EL (cell line): ENCODE measurements at regions not wholly inside any gene's neighbourhood (a gene's known extent, or its start where the extent isn't known, plus 50 kb on each side); places are given as distances from the start of the nearest gene placed in this dataset.

ENCODE experiments used
- DNase-seq: peaks from one replicate; pipeline ENCODE4 v3.0.0-alpha.2; 2016

DNA sequence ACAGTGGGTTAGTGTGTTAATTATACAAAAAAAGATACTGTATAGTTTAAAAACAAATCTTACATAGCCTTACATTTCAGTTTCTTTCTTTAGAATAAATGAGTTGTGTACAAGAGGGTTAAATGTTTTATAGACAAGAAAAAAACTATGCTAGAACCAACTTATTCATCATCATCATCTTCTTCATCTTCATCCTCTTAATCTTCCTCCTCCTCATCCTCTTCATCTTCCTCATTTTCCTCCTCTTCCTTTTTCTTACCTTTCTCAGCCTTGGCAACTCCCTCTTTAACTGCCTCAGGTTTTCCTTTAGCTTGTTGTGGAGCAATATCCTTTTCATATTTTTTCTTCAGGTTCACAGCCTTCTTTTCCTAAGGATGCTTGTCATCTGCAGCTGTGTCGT, 53.7 kb downstream of the RPS12 start:
- DNase-seq: no peak

DNA sequence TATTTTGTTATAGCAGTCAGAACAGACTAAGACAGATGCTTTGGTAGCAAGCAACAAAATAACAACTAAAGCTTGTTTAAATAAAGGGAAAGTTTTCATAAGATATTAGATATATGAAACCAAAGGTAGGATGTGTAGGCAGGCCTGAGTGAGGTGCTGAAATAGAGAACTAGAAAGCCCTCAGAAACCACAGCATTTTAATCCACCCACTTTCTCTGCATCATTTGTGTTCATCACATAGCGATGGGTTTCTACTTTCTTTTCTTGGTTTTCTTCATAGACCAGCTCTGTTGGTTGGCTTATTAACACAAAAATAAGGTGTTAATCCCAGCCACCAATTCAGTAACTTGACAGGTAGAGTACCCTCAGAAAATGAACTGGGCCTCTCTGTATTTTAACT, 58.6 kb downstream of the RPS12 start:
- DNase-seq: no peak

DNA sequence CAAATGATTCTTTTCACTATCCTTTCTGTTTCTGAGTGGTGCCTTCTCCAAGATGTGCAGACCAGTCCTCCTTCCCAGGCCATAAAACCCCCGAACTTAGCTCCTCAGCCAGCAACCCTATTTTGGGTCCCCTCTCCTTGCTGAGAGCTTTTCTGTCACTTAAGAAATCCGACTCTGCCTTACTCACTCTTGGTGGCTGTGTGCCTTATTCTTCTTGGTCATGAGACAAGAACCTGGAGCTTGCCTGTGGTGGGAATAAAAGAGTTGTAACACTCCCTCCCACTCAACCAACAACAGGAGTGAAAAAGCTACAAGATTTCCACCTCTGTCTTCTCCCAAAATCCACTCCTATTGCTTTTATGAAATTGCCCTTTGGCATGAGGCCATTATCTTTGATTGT, 62.6 kb downstream of the RPS12 start:
- DNase-seq: no peak

DNA sequence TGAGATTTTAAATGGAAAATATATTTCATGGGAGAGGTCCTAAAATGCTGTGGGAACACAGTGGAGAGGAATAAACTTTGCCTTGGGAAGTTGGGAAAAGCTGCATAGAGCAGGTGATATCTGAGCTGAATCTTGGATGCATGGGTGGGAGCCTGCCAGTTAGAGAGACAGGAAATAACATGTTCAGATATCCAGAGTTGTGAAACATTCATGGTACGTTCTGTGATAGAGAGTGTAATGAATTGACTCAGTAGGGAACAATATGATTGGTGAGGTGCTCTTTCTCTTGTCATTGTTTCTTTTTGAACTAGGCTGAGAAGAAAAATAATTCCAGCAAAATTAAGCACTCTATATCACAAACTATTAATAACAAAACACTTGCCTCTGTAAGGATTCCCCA, 72.8 kb downstream of the RPS12 start:
- no peak for DNase-seq

DNA sequence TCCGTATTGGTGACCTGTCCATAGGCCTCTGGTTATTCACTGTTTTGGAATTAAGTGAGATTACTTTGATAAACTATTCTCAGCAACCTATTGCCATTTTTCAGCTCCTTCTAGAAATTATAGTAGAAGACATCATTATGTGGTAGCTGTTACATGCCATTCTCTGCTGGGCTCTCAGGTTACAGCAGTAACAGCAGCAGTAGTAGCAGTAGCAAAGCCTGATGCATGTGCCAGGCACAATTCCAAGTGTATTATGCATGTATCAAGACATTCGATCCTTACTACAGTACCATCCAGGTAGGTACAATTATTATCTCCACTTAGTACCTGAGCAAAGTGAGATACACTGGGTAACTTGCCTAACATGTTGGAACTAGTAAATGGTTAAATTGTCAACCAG, 74.3 kb downstream of the RPS12 start:
- DNase-seq: no peak

DNA sequence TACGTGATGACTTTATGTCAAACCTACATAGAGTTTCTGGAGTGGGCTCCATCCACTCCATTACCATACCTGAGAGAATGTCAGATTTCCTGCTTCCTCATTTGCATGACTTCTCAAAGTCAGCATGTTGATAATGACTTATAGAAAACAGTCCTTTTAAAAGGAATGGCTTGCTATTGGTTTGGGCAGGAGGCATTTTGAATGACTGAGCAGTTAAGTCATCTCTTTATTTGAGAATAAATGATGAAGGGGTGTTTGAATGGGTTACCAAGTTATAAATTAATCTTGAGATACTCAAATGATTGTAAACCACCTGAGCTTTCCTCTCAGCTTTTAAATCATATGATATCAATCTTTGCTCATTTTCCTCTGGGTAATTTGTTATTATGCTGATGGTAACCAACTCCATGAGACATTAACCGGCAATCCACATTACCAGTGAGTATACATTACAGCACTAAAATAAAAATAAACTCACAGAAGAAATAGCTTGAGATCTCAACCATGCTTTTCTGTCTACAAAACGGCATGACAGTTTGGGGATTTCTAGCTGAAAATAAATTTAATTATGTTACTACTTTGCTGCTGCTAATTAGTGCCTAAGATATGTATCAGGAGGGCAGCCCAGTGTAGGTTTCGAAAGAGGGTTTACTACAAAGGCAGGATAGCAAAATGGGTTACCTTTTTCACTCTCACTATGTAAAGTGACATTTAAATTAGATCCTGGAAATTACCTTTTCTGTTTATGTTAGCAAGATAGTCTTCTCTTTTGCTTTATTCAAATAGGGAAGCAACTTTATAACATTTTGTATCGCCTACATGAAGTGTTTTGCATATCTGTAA, 78.8 kb downstream of the RPS12 start:
- no peak for DNase-seq

DNA sequence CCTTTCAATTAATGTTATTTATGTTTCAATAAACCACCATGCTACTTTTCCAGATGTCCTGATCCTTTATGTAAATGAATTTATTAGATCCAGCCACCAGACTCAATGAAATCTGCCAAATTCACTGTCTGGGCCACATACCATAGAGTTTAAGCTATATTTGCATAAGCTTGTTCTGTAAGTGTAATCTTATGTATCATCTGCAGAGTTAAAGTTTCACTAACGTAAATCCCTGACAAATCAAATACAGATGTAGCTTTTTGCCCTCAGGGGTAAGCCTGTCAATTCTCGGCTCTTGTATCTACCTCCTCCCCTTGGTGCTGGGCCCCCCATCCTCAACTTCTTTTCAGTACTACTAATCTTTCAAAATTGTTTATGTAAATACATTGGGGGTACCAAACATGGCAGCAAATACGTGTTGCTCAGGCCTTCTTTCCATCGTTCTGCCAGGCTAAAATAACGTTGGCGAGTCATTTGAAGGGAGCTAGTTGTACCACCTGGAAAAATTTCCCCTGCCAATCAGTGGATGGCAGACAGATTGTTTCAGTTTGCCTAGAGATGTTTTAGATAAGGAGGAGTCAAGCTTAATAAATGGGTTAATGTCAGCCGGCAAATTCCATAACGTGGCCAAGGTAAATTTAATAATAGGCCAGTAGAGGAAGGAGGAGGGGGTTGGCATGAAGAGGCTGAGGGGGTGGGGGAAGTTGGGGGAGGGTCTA, 79.6 kb downstream of the RPS12 start:
- DNase-seq: no peak

DNA sequence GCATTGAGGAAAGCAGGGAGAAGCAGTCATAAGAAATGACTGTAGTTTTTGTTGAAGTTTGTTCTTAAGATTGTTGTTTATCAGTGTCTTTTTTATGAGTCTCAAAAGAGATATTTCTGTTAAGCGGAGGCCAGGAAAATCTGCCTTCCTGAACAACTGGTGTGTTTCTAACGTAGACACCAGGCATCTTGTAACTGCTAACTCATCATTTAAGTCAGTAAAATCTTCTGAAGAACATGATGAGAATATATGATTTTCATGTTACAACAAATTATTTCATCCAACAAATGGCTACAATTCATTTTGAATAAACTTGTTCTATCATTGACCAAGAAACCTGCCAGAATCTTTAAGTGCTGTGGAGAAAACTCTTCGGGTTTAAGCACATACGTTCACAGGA, 84.0 kb downstream of the RPS12 start:
- DNase-seq: no peak

DNA sequence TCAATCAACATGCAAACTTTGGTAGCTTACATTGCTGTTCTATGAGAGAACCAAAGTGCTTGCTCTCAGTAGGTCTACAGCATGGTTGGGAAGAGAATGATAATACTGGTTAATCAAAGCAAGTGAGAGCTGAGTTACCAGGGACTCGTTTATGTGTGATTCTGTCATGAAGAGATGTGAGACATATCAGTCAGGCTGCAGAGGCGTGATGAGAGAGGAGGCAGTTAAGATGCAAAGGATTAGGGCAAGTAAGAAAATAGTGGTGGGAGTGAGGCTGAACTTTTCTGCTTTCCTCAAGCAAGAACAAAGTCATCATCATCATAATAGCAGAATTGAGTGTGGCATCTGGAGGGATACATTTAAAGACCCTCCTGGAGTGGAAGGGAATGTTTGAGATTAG, 86.5 kb downstream of the RPS12 start:
- DNase-seq: no peak

DNA sequence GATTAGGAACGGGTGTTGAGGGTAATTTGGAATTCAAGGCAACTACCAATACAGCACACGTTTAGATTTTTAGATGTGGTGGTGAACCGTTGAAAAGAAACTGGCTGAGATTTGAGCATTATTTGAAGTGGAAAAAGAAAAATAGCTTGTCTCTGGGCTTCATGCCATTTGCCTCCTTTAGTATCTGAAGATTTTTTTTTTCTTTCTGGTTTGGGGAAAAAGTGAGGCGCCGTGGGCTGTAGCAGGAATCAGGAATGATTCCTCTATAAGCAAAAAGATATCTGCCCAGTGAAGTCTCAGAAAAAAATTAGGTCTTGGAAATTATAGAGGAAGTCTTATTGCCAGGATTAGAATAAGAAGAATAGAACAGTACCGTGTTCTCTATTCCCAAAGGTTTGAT, 88.5 kb downstream of the RPS12 start:
- DNase-seq: no peak

DNA sequence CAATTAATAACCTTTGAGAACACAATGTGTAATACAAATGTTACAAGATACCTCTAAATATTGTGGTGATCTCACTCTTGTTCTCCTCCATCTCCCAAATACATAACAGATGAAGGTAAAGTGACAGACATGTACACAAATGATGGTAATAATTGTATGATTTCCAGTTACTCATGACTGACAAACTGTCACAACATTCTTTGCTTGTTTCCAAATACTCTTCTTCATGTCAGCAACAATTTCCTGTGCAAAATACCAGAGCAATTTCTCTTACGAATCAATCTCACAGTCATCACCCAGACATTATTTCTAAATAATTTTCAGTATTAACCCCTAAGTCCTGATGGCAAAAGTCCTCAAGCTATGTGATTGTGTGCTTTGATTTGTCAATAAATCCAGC, 92.9 kb downstream of the RPS12 start:
- peak; percentile 8 for DNase-seq

DNA sequence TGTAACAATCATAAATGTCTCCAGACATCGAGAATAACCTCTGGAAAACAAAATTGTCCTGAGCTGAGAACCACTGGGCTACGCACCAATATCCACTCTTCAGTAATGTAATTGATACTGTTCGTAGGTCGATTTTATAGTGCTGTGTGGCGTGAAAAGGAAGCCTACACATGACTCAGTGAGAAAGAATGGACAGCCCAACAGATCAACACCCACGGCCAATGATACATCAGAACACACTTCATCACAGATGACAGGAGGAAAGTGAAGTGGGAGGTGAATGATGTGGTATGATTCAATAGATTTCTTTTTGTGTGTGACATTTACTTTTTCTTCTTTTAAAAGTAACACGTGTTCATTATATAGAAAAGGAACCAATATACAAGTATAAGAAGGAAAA, 93.5 kb downstream of the RPS12 start:
- DNase-seq: peak; percentile 80

DNA sequence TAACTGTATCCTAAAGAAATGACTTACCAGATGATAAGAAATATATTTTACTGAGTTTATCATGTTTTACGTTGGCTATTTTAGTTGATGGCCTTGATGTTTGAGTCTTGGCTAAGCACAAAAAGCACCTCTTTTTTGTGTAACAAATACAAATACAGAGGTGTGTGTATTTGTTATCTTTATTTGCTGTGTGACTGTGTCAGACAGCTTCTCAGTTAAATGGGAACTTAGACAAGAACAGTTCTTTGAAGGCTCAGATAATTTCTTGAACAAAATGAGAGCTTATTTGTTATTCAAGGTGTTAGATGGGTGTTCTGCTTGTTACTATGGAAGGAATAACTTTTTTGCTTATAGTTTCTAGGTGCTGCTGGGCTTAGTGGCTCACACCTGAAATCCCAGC, 95.4 kb downstream of the RPS12 start:
- no peak for DNase-seq

DNA sequence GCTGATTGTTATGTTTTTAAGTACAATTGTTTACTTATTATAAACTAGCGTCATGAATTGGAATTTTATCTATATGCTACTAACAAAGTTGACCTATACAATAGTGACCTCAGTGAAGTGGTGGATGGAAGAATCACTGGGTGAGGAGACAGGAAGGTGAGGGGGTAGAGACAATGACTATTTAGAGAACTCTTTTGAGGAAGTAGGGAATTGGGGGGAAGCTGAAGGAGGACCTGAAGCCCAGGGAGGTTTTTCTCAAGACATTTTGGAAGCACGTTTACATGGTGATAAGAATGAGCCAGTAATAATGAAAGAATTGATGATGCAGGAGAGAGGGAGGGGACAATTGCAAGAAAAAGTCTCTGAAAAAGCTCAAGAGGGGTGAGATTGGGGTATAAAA, 96.4 kb downstream of the RPS12 start:
- no peak for DNase-seq

DNA sequence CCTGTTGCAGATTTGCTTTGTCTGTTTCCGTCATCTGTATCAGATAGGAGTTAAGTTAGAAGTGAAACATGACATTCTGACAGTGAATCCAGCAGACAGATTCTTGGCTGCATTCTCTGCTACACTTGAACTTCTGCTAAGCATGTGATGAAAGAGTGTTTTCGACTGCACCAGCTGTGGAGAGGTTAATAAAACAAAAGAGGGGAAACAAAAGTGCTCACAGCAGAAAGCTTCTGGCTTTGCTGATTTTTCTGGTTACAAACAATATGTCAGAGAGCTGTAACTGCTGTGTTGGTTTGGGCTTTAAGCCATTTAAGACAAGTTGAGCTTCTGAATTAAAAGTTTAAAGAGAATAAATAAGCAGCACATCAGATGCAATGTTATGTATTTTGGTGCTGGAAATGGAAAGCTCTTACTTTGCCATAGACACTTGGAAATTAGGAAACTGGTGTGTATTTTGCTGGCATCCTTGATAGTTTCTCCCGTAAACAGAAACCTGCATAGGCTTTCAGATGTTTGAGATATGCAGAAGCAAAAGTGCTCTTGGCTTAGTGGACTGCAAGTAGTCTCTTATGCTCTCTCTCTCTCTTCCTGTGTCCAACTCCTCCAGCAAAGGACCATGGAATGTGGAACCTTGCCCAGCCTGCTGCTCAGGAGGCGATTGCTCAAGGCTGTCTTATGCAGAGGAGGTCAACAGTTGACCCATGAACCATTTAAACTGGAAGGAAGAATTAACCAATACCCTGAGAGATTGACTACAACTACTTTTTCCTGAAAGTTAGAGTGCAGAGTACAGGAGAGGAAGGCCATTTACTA, 104.9 kb downstream of the RPS12 start:
- DNase-seq: peak; percentile 90

DNA sequence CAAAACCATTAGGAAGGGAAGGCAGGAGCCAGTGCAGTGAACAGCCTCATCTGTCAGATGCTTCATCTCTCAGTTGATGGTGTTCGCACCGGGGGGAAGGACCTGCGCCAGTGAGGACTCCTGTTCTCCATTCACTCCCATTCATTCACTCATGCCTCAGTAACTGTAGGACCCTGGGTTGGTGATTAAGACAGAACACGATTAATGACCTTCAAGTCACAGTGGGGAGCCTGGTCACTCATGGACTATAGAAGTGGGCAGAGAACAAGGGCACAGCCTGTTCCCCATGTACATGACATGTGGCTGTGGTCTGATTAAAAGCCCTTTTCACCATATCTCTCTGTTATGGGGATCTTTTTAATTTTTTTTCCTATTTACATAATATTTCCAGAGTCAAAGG, 113.3 kb downstream of the RPS12 start:
- no peak for DNase-seq

DNA sequence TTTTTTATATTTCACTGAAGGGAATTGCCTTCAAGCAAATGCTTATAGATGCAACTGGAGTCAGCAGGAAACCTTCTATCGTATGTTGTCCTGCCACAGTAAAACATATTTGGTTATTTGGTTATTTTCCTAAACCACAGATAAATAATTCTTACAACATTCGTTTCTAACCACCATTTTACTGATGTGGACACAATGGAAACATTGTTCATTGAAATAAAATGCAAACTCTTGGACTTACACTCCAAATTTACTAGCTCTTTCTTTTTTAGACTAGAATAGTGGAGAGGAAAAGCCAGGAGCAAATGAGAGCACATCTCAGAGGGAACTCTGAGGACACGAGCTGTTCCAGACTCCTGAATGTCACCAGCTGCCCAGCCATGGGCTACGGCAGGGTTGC, 114.8 kb downstream of the RPS12 start:
- no peak for DNase-seq

DNA sequence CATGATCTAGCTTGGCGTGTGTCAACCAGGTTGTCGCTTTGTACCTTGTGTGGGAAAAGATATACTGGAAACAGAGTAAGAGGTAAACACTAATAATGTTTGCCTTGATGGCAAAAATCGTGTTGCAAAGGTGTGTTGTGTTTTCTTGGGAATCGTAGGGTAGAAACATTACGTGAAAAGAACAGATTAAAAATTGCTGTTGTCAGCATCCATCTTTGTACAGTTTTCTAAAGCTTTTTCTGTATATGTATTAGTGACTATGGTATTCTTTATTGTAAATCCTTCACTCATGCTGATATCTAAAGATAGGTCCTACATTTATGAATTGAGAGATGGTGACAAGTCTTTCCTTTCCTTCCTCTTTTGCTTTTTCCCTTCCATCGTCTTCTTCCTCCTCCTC, 116.9 kb downstream of the RPS12 start:
- no peak for DNase-seq

DNA sequence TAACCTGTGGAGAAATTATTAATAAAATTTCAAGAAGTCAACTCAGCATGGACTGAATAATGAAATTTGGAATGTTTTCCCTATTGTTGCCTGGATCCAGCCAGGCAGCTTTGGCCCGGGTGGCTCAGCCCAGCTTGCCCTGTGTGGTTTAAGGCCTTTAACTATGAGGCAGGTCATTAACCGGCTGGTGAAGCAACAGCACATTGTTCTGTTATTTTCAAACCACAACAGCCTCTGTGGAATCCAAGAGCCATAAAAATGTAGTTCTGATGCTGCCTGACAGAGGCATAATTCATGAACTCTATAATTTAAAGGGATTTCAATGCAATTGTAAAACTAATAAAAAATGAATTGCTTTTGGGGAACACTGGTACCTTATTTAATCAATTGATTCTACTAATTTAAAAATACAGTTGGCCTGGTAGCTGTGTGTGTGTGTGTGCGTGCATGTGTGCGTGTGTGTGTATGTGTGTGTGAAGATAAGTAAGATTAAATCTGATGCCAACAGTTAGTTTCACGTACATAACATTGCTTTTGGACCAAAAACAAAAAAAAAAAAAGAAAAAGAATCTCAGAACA, 117.7 kb downstream of the RPS12 start:
- peak; percentile 57 for DNase-seq

DNA sequence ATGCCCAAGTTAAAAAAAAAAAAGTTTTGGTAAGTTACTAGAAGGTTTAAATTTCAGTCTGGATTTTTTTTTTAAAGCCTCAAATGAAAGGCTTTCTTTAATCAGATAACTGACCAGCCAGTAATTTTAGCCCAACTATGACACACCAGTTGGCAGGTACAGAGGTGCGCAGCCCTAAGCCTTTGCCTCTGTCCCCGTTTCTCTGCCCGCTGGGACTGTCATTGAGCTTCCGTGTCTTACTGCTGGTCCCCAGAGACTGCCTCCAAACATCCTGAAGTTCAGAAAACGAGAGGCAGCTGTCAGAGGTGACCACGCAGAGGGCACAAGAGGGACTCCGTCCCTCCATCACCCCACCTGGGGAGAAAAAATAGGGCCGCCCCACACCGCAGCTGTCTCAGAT, 118.2 kb downstream of the RPS12 start:
- DNase-seq: no peak

DNA sequence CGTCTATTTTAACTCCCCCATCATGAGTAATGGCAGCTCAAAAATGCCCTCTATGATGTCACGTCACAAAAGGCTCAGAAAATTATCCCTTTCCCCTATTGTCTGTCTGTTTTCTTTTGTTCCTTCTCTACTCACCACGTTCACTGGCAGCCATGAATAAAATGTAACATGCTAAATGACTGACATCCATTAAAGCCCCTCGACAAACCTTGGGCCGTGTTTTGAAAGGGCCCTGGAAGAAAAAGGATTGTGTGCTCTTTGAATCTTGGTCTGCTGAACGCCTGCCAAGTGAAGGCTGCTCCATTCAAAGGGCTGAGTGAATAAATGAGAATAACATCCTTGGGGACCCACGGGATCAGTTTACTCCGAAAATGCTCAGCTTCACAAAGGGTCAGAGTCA, 118.7 kb downstream of the RPS12 start:
- no peak for DNase-seq

DNA sequence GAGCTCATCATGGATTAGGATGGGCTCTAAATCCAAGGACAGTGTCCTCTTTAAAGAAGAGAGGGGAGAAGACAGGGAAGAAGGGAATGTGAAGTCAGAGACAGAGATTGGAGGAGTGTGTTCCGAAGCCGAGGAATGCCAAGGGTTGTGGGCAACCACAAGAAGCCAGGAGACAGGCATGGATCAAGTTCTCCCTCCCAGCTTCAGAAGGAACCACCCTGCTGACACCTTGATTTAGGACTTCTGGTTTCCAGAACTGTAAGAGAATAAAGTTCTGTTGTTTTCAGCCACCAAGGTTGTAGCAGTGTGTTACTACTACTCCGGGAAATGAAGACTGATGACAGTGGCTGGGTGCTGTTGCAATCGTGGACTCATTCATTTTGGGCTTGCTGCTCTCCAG, 120.1 kb downstream of the RPS12 start:
- no peak for DNase-seq

DNA sequence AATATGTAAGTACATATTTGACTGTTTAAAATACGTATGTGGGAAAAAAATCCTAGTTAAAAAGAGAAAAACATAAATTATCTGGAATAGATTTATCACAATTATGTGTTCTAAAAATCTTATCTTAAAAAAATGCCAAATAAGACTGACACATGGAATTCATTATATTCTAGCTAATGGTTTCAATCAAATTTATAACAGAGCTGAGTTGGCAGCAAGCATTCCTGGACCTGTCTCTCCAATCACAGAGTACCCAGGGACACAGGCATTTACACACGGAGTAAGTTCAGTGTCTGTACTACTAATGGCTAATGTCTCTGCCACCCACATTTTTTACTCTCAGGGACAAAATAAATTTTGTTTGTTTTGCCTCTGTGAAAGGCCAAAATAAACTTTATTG, 122.3 kb downstream of the RPS12 start:
- no peak for DNase-seq
